WI38 (cell line): ENCODE measurements at regions not wholly inside any gene's neighbourhood (a gene's known extent, or its start where the extent isn't known, plus 50 kb on each side); places are given as distances from the start of the nearest gene placed in this dataset.

Source experiments
- H3K4me3 ChIP-seq: 2 replicates; pipeline ENCODE4 v1.5.1; 2011; ENCODE audit warnings: low read depth, mild to moderate bottlenecking, control low read depth, low read length
- CTCF ChIP-seq: IDR thresholded peaks from 2 replicates; pipeline ENCODE4 v1.5.1; 2012; ENCODE audit warnings: low read depth, mild to moderate bottlenecking, control low read depth, low read length

DNA sequence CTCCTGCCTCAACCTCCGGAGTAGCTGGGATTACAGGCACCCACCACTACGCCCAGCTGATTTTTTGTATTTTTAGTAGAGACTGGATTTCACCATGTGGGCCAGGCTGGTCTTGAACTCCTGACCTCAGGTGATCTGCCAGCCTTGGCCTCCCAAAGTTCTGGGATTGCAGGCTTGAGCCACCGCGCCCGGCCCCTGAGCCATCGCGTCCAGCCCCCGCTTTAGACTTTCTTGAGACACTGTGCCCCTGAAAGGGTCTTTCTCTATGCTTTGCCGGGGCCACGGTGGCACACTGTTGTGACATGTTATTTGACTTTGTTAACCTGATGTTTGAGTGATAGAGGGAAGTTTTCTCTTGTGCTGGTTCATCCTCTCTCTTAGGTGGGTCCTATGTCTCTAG is 186.4 kb downstream of the BTG1 start:
- TF ChIP-seq CTCF = no peak
- H3K4me3 ChIP-seq = no peak overlapping the region

DNA sequence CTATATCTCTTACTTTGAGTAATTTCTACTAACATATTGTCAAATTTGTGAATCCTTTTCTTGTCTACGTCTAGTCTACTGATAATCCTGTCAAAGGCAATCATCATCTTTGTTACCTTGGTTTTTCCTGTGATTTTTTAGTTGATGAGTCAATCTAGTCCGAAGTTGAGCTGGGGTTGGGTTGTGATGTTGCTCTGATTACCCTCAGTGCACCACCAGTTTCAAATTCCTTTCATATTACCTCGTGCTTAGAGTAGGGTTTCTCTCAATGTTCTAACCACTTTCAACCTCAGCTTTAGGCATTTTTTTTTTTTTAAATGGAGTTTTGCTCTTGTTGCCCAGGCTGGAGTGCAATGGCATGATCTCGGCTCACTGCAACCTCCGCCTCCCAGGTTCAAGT is 186.8 kb downstream of the BTG1 start:
- H3K4me3 ChIP-seq = no peak overlapping the region
- TF ChIP-seq CTCF = no peak

DNA sequence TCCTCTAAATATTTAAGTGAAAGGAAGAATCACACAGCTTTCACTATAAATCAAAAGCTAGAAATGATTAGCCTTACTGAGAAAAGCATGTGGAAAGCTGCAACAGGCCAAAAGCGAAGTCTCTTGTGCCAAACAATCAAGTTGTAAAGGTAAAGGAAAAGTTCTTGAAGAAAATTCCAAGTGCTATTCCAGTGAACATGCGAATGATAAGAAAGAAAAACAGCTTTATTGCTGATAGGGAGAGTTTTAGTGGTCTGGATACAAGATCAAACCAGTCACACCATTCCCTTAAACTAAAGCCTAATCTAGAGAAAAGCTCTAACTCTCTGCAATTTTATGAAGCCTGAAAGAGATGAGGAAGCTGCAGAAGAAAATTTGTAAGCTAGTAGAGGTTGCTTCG is 190.9 kb downstream of the BTG1 start:
- no peak for TF ChIP-seq CTCF
- H3K4me3 ChIP-seq = no peak overlapping the region

GRCh38 chr12:91954326-91954725 is 191.3 kb downstream of the BTG1 start:
- no peak for TF ChIP-seq CTCF

DNA sequence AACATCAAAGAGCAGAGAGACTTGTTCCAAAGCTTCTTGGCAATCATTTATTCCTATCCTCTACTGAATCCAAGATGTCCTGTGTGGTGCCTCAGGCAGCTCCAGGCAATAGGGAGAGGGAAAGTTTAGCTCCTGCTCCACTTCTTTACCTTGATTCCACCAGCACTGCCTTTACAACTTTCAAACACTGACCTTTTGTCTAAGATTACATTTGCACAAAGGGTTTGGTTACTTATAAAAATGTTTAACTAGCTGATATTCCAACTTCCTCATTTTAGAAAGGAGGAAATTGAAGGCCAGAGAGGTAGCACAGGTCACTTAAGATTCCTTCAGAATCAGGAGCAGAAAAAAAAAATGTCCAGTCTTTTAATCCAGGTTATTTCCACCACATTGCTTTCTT is 192.7 kb downstream of the BTG1 start:
- H3K4me3 ChIP-seq = no peak overlapping the region
- TF ChIP-seq CTCF = no peak

More at GRCh38 chr12:91954326-91954725, 191.3 kb downstream of the BTG1 start:
- H3K4me3 ChIP-seq = no peak overlapping the region

GRCh38 chr12:91951571-91951970 is 194.1 kb downstream of the BTG1 start:
- no peak for TF ChIP-seq CTCF
- H3K4me3 ChIP-seq = no peak overlapping the region

- no peak for TF ChIP-seq CTCF
- H3K4me3 ChIP-seq = no peak overlapping the region
These were observed 197.1 kb downstream of the BTG1 start for GRCh38 chr12:91948504-91948903.
